Trophoblast cell (in vitro differentiated cells and primary cell): ENCODE measurements at regions not wholly inside any gene's neighbourhood (a gene's known extent, or its start where the extent isn't known, plus 50 kb on each side); places are given as distances from the start of the nearest gene placed in this dataset.
A peak's percentile ranks its signal among the peaks of the same experiment; 100 is the strongest.

Experiments used
- DNase-seq, 2 donors: peaks; one replicate each; pipeline ENCODE4 v3.0.0-alpha.2; 2016
- H2AFZ ChIP-seq: 2 replicates; pipeline ENCODE4 v1.6.1; 2013; ENCODE audit warnings: low read length, moderate library complexity, mild to moderate bottlenecking; ENCODE audit not compliant: insufficient read depth, poor library complexity
- H2AK5ac ChIP-seq: 2 replicates; pipeline ENCODE4 v1.6.1; 2013; ENCODE audit warnings: mild to moderate bottlenecking, low read length
- H2BK120ac ChIP-seq: 2 replicates; pipeline ENCODE4 v1.6.1; 2013; ENCODE audit warnings: low read length, mild to moderate bottlenecking, moderate library complexity; ENCODE audit not compliant: insufficient read depth, poor library complexity
- H2BK12ac ChIP-seq: 2 replicates; pipeline ENCODE4 v1.6.1; 2013; ENCODE audit warnings: mild to moderate bottlenecking, low read length, moderate library complexity
- H2BK5ac ChIP-seq: 2 replicates; pipeline ENCODE4 v1.6.1; 2013; ENCODE audit warnings: low read length, low read depth, moderate library complexity, mild to moderate bottlenecking; ENCODE audit not compliant: poor library complexity
- H3K14ac ChIP-seq: 2 replicates; pipeline ENCODE4 v1.6.1; 2013; ENCODE audit warnings: mild to moderate bottlenecking, low read length
- H3K18ac ChIP-seq: 2 replicates; pipeline ENCODE4 v1.6.1; 2013; ENCODE audit warnings: mild to moderate bottlenecking, low read length
- H3K23ac ChIP-seq: 2 replicates; pipeline ENCODE4 v1.6.1; 2013; ENCODE audit warnings: low read length
- H3K27ac ChIP-seq: 2 replicates; pipeline ENCODE4 v1.5.1; 2013; ENCODE audit warnings: low read depth, mild to moderate bottlenecking, inconsistent platforms, low read length, moderate library complexity
- H3K27me3 ChIP-seq: 2 replicates; pipeline ENCODE4 v1.6.1; 2013; ENCODE audit warnings: inconsistent platforms, mild to moderate bottlenecking, low read length, moderate library complexity; ENCODE audit not compliant: insufficient read depth
- H3K36me3 ChIP-seq, 2 experiments: 1 replicate in 1 of 2; 2 replicates in 1 of 2; pipeline ENCODE4 v1.6.1; 2013; ENCODE audit warnings: low read length in 2 of 2, mild to moderate bottlenecking in 2 of 2, moderate library complexity in 1 of 2; ENCODE audit not compliant: insufficient read depth in 2 of 2, control insufficient read depth in 1 of 2
- H3K4ac ChIP-seq: 2 replicates; pipeline ENCODE4 v1.6.1; 2013; ENCODE audit warnings: low read depth, mild to moderate bottlenecking, low read length, moderate library complexity
- H3K4me1 ChIP-seq, 2 experiments: 1 replicate in 1 of 2; 2 replicates in 1 of 2; pipeline ENCODE4 v1.6.1; 2013; ENCODE audit warnings: low read length in 2 of 2, mild to moderate bottlenecking in 2 of 2, moderate library complexity in 1 of 2; ENCODE audit not compliant: insufficient read depth in 2 of 2, control insufficient read depth in 1 of 2
- H3K4me2 ChIP-seq: 2 replicates; pipeline ENCODE4 v1.6.1; 2013; ENCODE audit warnings: inconsistent platforms, mild to moderate bottlenecking, low read length, moderate library complexity
- H3K4me3 ChIP-seq: 2 replicates; pipeline ENCODE4 v1.5.1; 2013; ENCODE audit warnings: mild to moderate bottlenecking, low read depth, low read length, inconsistent platforms
- H3K79me1 ChIP-seq: one replicate; pipeline ENCODE4 v1.6.1; 2013; ENCODE audit warnings: low read length
- H3K79me2 ChIP-seq: 2 replicates; pipeline ENCODE4 v1.6.1; 2013; ENCODE audit warnings: low read length, mild to moderate bottlenecking; ENCODE audit not compliant: control insufficient read depth, insufficient read depth, poor library complexity
- H3K9ac ChIP-seq: 2 replicates; pipeline ENCODE4 v1.6.1; 2013; ENCODE audit warnings: mild to moderate bottlenecking, low read length
- H3K9me3 ChIP-seq: 2 replicates; pipeline ENCODE4 v1.6.1; 2013; ENCODE audit warnings: low read depth, mild to moderate bottlenecking, control low read depth, inconsistent platforms, low read length; ENCODE audit not compliant: insufficient read depth
- H4K12ac ChIP-seq: 2 replicates; pipeline ENCODE4 v1.6.1; 2013; ENCODE audit warnings: low read depth, mild to moderate bottlenecking, low read length, moderate library complexity
- H4K8ac ChIP-seq: 2 replicates; pipeline ENCODE4 v1.6.1; 2013; ENCODE audit warnings: low read depth, mild to moderate bottlenecking, low read length, moderate library complexity
- H4K91ac ChIP-seq: one replicate; pipeline ENCODE4 v1.6.1; 2013; ENCODE audit warnings: low read depth, mild to moderate bottlenecking, low read length, moderate library complexity
- WGBS: extraction: QIAGEN DNeasy Blood & Tissue Kit; methylation state at CpG from one replicate; pipeline ENCODE4 v1.1.7; 2013; ENCODE audit warnings: missing lambda C conversion rate; ENCODE audit not compliant: insufficient read length, insufficient coverage; ENCODE audit errors: extremely low coverage; 5-methylcytosine and 5-hydroxymethylcytosine counted together

DNA sequence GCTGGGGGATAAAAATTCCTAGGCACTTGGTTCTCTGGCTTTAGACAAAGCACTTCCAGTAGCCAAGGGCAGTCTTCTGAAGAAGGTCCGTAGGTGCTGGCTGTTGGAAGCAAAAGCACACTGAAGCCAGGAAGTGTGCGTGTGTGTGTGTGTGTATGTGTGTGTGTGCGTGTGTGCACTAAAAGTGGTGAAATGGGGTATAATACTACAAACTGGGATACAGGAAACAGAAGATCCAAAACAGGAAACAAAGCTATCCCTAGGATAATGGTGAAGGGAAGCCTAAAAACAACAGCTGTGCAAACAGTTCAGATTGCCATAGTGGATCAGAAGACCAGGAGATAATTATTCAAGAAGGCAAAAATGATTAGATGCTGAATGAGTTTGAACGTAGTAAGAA is 103.4 kb downstream of the IL20RB start:
- H3K4me1 ChIP-seq = peaks cover 0 to 2% of the 10 kb centered on the region in 2 experiments
- H3K4me3 ChIP-seq = no peak overlapping the region
- no peak overlapping the region for H3K18ac ChIP-seq
- H2BK120ac ChIP-seq = no peak overlapping the region
- WGBS = no CpG with 5 or more reads among the region's 4 CpGs
- H2AK5ac ChIP-seq = no peak overlapping the region
- DNase-seq = no peak
- H4K8ac ChIP-seq = no peak overlapping the region
- no peak overlapping the region for H2BK12ac ChIP-seq
- no peaks in the 10 kb centered on the region for H3K79me2 ChIP-seq
- no peaks in the 10 kb centered on the region for H3K27me3 ChIP-seq
- no peaks in the 10 kb centered on the region for H3K79me1 ChIP-seq
- H4K12ac ChIP-seq = no peak overlapping the region
- no peak overlapping the region for H3K23ac ChIP-seq
- H3K9ac ChIP-seq = no peak overlapping the region
- H3K4me2 ChIP-seq = no peak overlapping the region
- H3K36me3 ChIP-seq = no peaks in the 10 kb centered on the region
- H3K4ac ChIP-seq = no peak overlapping the region
- no peaks in the 10 kb centered on the region for H3K9me3 ChIP-seq
- H3K27ac ChIP-seq = no peak overlapping the region
- H4K91ac ChIP-seq = no peak overlapping the region
- H2BK5ac ChIP-seq = no peak overlapping the region
- no peak overlapping the region for H2AFZ ChIP-seq
- H3K14ac ChIP-seq = no peak overlapping the region

DNA sequence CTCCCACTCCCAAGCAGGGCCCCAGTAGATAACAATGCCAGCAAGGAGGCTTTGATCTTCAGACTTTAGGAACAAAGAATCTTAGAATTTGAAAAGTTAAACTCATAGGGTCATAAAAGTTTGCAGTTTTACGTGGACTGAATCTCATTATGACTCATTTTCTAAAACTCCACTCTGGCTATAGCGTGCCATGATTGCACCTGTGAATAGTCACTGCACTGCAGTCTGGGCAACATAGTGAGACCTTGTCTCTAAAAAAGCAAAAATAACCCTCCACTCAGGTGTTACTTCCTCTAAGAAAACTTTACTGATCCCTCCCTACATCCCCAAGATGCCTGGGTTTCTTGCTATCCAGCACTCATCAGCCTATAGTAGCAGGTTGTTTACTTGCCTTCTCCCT is 104.5 kb downstream of the IL20RB start:
- H3K23ac ChIP-seq = no peak overlapping the region
- H4K12ac ChIP-seq = no peak overlapping the region
- no peak overlapping the region for H3K4ac ChIP-seq
- no peaks in the 10 kb centered on the region for H3K27me3 ChIP-seq
- no peaks in the 10 kb centered on the region for H3K9me3 ChIP-seq
- H4K91ac ChIP-seq = no peak overlapping the region
- WGBS = no CpG with 5 or more reads among the region's 2 CpGs
- H3K14ac ChIP-seq = no peak overlapping the region
- H3K79me2 ChIP-seq = no peaks in the 10 kb centered on the region
- no peaks in the 10 kb centered on the region for H3K79me1 ChIP-seq
- no peak overlapping the region for H2BK5ac ChIP-seq
- no peak overlapping the region for H3K4me2 ChIP-seq
- H3K36me3 ChIP-seq = no peaks in the 10 kb centered on the region
- no peak overlapping the region for H2AFZ ChIP-seq
- H3K27ac ChIP-seq = no peak overlapping the region
- no peak overlapping the region for H3K9ac ChIP-seq
- no peak overlapping the region for H3K18ac ChIP-seq
- H2BK12ac ChIP-seq = no peak overlapping the region
- no peak overlapping the region for H2AK5ac ChIP-seq
- H3K4me1 ChIP-seq = peaks cover 2 to 3% of the 10 kb centered on the region in 2 experiments
- no peak overlapping the region for H3K4me3 ChIP-seq
- H4K8ac ChIP-seq = no peak overlapping the region
- H2BK120ac ChIP-seq = no peak overlapping the region
- DNase-seq = no peak

DNA sequence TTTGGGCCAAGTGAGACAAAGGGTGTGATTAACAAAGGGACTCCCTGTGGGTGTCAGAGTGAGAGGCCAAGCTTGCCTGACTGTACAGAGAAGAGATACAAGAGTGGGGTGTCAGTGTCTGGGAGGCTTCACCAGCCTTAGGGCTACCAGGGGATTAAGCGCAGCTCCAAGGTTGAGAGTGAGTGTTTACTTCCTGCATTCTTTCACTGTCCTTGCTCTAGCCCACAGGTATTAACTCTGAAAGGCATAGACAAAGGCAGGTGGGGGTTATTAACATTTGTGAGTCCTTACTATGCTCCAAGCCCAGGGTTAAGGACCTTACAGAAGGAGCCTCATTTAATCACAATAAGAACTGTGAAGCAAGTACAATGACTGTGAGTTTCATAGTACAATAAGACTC is 107.6 kb downstream of the IL20RB start:
- peak overlapping the region; percentile 19 for H3K4me2 ChIP-seq
- no peak overlapping the region for H4K91ac ChIP-seq
- no peak overlapping the region for H3K4ac ChIP-seq
- no peak overlapping the region for H2AFZ ChIP-seq
- H2BK120ac ChIP-seq = no peak overlapping the region
- no peak overlapping the region for H3K14ac ChIP-seq
- no peaks in the 10 kb centered on the region for H3K9me3 ChIP-seq
- H2BK12ac ChIP-seq = no peak overlapping the region
- no CpG with 5 or more reads among the region's 1 CpG for WGBS
- H3K18ac ChIP-seq = no peak overlapping the region
- H4K12ac ChIP-seq = no peak overlapping the region
- no peaks in the 10 kb centered on the region for H3K27me3 ChIP-seq
- H4K8ac ChIP-seq = no peak overlapping the region
- H3K79me2 ChIP-seq = no peaks in the 10 kb centered on the region
- no peak overlapping the region for H2AK5ac ChIP-seq
- no peak overlapping the region for H3K23ac ChIP-seq
- H3K27ac ChIP-seq = no peak overlapping the region
- H3K36me3 ChIP-seq = no peaks in the 10 kb centered on the region
- no peak overlapping the region for H3K9ac ChIP-seq
- no peak for DNase-seq
- H3K4me1 ChIP-seq = peaks cover 2 to 3% of the 10 kb centered on the region in 2 experiments
- H2BK5ac ChIP-seq = no peak overlapping the region
- H3K79me1 ChIP-seq = no peaks in the 10 kb centered on the region
- no peak overlapping the region for H3K4me3 ChIP-seq

DNA sequence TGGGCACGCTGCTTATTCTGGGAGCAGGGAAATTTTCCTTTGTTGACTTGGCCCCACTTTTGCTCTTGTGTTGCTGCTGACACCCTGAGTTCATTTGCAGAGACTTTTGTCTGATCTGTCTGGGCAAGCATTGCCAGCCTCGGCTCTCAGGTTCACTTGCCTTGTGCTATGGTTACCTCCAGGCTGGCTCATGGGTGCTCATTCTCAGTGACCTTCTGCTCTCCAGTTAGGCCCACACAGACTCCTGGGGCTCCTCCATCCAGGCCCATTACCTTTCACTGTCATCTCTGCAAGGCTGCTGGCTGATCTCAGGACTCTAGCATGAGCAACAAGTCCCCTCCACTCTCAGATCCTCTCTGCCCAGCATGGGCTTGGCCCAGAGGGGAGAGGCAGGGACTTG is 108.3 kb downstream of the IL20RB start:
- Histone ChIP-seq H3K27me3 (no peaks in the 10 kb centered on the region), H2BK5ac (no peak overlapping the region), H2AFZ (no peak overlapping the region), H3K4me3 (no peak overlapping the region), H3K79me1 (no peaks in the 10 kb centered on the region), H2AK5ac (no peak overlapping the region), H3K4me2 (no peak overlapping the region), H3K9ac (no peak overlapping the region), H2BK120ac (no peak overlapping the region), H3K9me3 (no peaks in the 10 kb centered on the region), H3K4me1 (peaks cover 2 to 3% of the 10 kb centered on the region in 2 experiments), H3K23ac (no peak overlapping the region), H3K18ac (no peak overlapping the region), H3K14ac (no peak overlapping the region), H4K8ac (no peak overlapping the region), H4K12ac (no peak overlapping the region), H3K79me2 (no peaks in the 10 kb centered on the region), H4K91ac (no peak overlapping the region), H3K27ac (no peak overlapping the region), H3K36me3 (no peaks in the 10 kb centered on the region), H2BK12ac (no peak overlapping the region), H3K4ac (no peak overlapping the region)
- no peak for DNase-seq
- no CpG with 5 or more reads among the region's 2 CpGs for WGBS
